Smooth muscle cell (in vitro differentiated cells): ENCODE measurements at regions not wholly inside any gene's neighbourhood (a gene's known extent, or its start where the extent isn't known, plus 50 kb on each side); places are given as distances from the start of the nearest gene placed in this dataset.

Experiments used
- DNase-seq: peaks from one replicate; lab custom pipeline; 2025; ENCODE audit not compliant: unreplicated experiment; lab: John Stamatoyannopoulos, UW
- H2AFZ ChIP-seq: fragments of 200-600 bp; sonication (generic); 2 replicates; pipeline ENCODE4 v1.6.0; 2016; ENCODE audit warnings: antibody characterized with exemption, low read depth, mild to moderate bottlenecking
- H3F3A ChIP-seq: fragments of 200-600 bp; sonication (generic); 2 replicates; pipeline ENCODE4 v1.6.0; 2017; ENCODE audit warnings: antibody characterized with exemption, low read depth
- H3K27ac ChIP-seq: fragments of 200-600 bp; sonication (generic); 2 replicates; pipeline ENCODE4 v1.5.1; 2016; ENCODE audit warnings: low read depth, mild to moderate bottlenecking
- H3K27me3 ChIP-seq: fragments of 200-600 bp; sonication (generic); 2 replicates; pipeline ENCODE4 v1.6.1; 2016; ENCODE audit warnings: low read depth, mild to moderate bottlenecking
- H3K36me3 ChIP-seq: fragments of 200-600 bp; sonication (generic); 2 replicates; pipeline ENCODE4 v1.5.1; 2016; ENCODE audit warnings: low read depth
- H3K4me1 ChIP-seq: fragments of 200-600 bp; sonication (generic); 2 replicates; pipeline ENCODE4 v1.5.1; 2016; ENCODE audit warnings: low read depth
- H3K4me2 ChIP-seq: fragments of 200-600 bp; sonication (generic); 2 replicates; pipeline ENCODE4 v1.6.0; 2016; ENCODE audit warnings: mild to moderate bottlenecking
- H3K4me3 ChIP-seq: fragments of 200-600 bp; sonication (generic); 2 replicates; pipeline ENCODE4 v1.5.1; 2016; ENCODE audit warnings: mild to moderate bottlenecking
- H3K79me2 ChIP-seq: fragments of 200-600 bp; sonication (generic); 2 replicates; pipeline ENCODE4 v1.6.0; 2016; ENCODE audit warnings: low read depth, mild to moderate bottlenecking
- H3K9ac ChIP-seq: fragments of 200-600 bp; sonication (generic); 2 replicates; pipeline ENCODE4 v1.6.0; 2016; ENCODE audit warnings: low read depth
- H3K9me3 ChIP-seq: fragments of 200-600 bp; sonication (generic); replicated peaks from 2 replicates; pipeline ENCODE4 v1.5.1; 2016; ENCODE audit warnings: low read depth
- H4K20me1 ChIP-seq: fragments of 200-600 bp; sonication (generic); 2 replicates; pipeline ENCODE4 v1.6.0; 2016; ENCODE audit warnings: low read depth
- CTCF ChIP-seq: fragments of 200-600 bp; sonication (generic); IDR thresholded peaks from 2 replicates; pipeline ENCODE4 v1.5.1; 2017; ENCODE audit warnings: borderline replicate concordance, mild to moderate bottlenecking, antibody characterized with exemption; ENCODE audit not compliant: insufficient read depth, poor library complexity, severe bottlenecking
- WGBS: methylation state at CpG from one replicate; pipeline ENCODE4 v1.1.7; 2016; ENCODE audit warnings: low lambda C conversion rate; 5-methylcytosine and 5-hydroxymethylcytosine counted together

- Histone ChIP-seq H3K4me1 (no peaks in the 10 kb centered on the region), H2AFZ (no peak overlapping the region), H3F3A (no peaks in the 10 kb centered on the region), H3K27me3 (no peaks in the 10 kb centered on the region), H3K79me2 (no peaks in the 10 kb centered on the region), H3K9me3 (no peaks in the 10 kb centered on the region), H3K4me2 (no peak overlapping the region), H3K9ac (no peak overlapping the region), H3K27ac (no peak overlapping the region), H3K4me3 (no peak overlapping the region), H4K20me1 (no peaks in the 10 kb centered on the region), H3K36me3 (no peaks in the 10 kb centered on the region)
- no peak for TF ChIP-seq CTCF
- WGBS, result 89% methylated on average over 5 of the region's 5 CpGs
- no peak for DNase-seq
Observed at GRCh38 chr1:239891621-239892358, 199.9 kb upstream of the FMN2 start.

- Histone ChIP-seq H4K20me1 (no peaks in the 10 kb centered on the region), H3K79me2 (no peaks in the 10 kb centered on the region), H3K4me2 (no peak overlapping the region), H3K27me3 (no peaks in the 10 kb centered on the region), H3F3A (no peaks in the 10 kb centered on the region), H3K27ac (no peak overlapping the region), H3K36me3 (no peaks in the 10 kb centered on the region), H3K4me3 (no peak overlapping the region), H3K9ac (no peak overlapping the region), H3K9me3 (no peaks in the 10 kb centered on the region), H3K4me1 (peaks cover under 1% of the 10 kb centered on the region), H2AFZ (no peak overlapping the region)
- no peak for DNase-seq
- TF ChIP-seq CTCF, result no peak
Observed at GRCh38 chr1:239892602-239893001, 199.1 kb upstream of the FMN2 start.

- no peaks in the 10 kb centered on the region for H3K36me3 ChIP-seq
- no peak overlapping the region for H2AFZ ChIP-seq
- no peak overlapping the region for H3K4me3 ChIP-seq
- no peaks in the 10 kb centered on the region for H3F3A ChIP-seq
- no peak overlapping the region for H3K27ac ChIP-seq
- 71% methylated on average over 3 of the region's 3 CpGs for WGBS
- no peak overlapping the region for H3K9ac ChIP-seq
- no peaks in the 10 kb centered on the region for H4K20me1 ChIP-seq
- H3K9me3 ChIP-seq, result no peaks in the 10 kb centered on the region
- no peak for TF ChIP-seq CTCF
- no peaks in the 10 kb centered on the region for H3K27me3 ChIP-seq
- peaks cover 5% of the 10 kb centered on the region for H3K4me1 ChIP-seq
- no peaks in the 10 kb centered on the region for H3K79me2 ChIP-seq
- no peak overlapping the region for H3K4me2 ChIP-seq
- DNase-seq, result no peak
Observed at GRCh38 chr1:239893127-239893731, 198.5 kb upstream of the FMN2 start.

GRCh38 chr1:239896569-239896968 is 195.1 kb upstream of the FMN2 start:
- Histone ChIP-seq H3F3A (no peaks in the 10 kb centered on the region), H2AFZ (no peak overlapping the region), H3K9me3 (no peaks in the 10 kb centered on the region), H3K4me2 (no peak overlapping the region), H3K36me3 (no peaks in the 10 kb centered on the region), H3K4me1 (peaks cover 8% of the 10 kb centered on the region), H3K4me3 (no peak overlapping the region), H3K27ac (no peak overlapping the region), H3K79me2 (no peaks in the 10 kb centered on the region), H3K27me3 (no peaks in the 10 kb centered on the region), H4K20me1 (no peaks in the 10 kb centered on the region), H3K9ac (no peak overlapping the region)
- TF ChIP-seq CTCF, result no peak
- 54% methylated on average over 2 of the region's 2 CpGs for WGBS
- DNase-seq, result no peak
